ENCODE measurements at regions not wholly inside any gene's neighbourhood (a gene's known extent, or its start where the extent isn't known, plus 50 kb on each side); places are given as distances from the start of the nearest gene placed in this dataset.

GRCh38 chr12:47415054-47415453, 290.8 kb downstream of the RPAP3 start:
- DNase-seq (ENCODE audit: low read depth), result no peak
- Histone ChIP-seq H3K36me3 (ENCODE audit: control insufficient read depth, insufficient read depth, low read length) (no peaks in the 10 kb centered on the region), H3K4me3 (ENCODE audit: low read depth, low read length) (no peak overlapping the region), H3K27me3 (ENCODE audit: control insufficient read depth, insufficient read depth, low read length) (no peaks in the 10 kb centered on the region)
- TF ChIP-seq, protein P1, sequence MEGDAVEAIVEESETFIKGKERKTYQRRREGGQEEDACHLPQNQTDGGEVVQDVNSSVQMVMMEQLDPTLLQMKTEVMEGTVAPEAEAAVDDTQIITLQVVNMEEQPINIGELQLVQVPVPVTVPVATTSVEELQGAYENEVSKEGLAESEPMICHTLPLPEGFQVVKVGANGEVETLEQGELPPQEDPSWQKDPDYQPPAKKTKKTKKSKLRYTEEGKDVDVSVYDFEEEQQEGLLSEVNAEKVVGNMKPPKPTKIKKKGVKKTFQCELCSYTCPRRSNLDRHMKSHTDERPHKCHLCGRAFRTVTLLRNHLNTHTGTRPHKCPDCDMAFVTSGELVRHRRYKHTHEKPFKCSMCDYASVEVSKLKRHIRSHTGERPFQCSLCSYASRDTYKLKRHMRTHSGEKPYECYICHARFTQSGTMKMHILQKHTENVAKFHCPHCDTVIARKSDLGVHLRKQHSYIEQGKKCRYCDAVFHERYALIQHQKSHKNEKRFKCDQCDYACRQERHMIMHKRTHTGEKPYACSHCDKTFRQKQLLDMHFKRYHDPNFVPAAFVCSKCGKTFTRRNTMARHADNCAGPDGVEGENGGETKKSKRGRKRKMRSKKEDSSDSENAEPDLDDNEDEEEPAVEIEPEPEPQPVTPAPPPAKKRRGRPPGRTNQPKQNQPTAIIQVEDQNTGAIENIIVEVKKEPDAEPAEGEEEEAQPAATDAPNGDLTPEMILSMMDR (IDR thresholded peaks at IDR 0.05; ENCODE audit: insufficient read depth, low read length, poor library complexity, severe bottlenecking), result no peak

- Histone ChIP-seq H3K27me3 (ENCODE audit: control insufficient read depth, insufficient read depth, low read length) (no peaks in the 10 kb centered on the region), H3K36me3 (ENCODE audit: control insufficient read depth, insufficient read depth, low read length) (no peaks in the 10 kb centered on the region), H3K4me3 (ENCODE audit: low read depth, low read length) (no peak overlapping the region)
- no peak for DNase-seq (ENCODE audit: low read depth)
- TF ChIP-seq, protein P1 (IDR thresholded peaks at IDR 0.05; ENCODE audit: insufficient read depth, low read length, poor library complexity, severe bottlenecking), result no peak
Observed at GRCh38 chr12:47414511-47414910, 291.3 kb downstream of the RPAP3 start.

DNA sequence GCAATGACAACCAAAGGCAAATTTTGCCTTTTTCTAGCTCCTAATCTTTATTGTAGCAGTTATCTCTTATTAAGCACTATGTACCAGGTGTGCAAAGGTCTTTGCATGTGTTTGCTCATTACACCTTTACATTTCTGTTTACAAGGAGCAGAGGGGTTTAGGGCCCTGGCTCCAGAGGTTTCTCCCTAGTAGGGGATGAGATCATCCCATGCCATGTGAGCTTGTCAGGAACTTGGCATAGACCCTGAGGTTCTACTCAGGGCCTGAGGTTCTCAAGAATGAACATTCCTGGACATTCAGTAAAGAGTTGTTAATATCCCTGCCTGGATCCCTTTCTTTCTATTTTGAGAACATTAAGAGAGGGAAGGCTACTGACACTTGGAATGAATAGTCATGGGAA, 292.0 kb downstream of the RPAP3 start:
- DNase-seq (ENCODE audit: low read depth), result no peak
- Histone ChIP-seq H3K4me3 (ENCODE audit: low read depth, low read length) (no peak overlapping the region), H3K36me3 (ENCODE audit: control insufficient read depth, insufficient read depth, low read length) (no peaks in the 10 kb centered on the region), H3K27me3 (ENCODE audit: control insufficient read depth, insufficient read depth, low read length) (no peaks in the 10 kb centered on the region)
- TF ChIP-seq, protein P1 (IDR thresholded peaks at IDR 0.05; ENCODE audit: insufficient read depth, low read length, poor library complexity, severe bottlenecking), result no peak

GRCh38 chr12:47412601-47413236, 293.1 kb downstream of the RPAP3 start:
- no peak for DNase-seq (ENCODE audit: low read depth)
- TF ChIP-seq, protein P1 (IDR thresholded peaks at IDR 0.05; ENCODE audit: insufficient read depth, low read length, poor library complexity, severe bottlenecking), result no peak
- no peaks in the 10 kb centered on the region for H3K27me3 ChIP-seq (ENCODE audit: control insufficient read depth, insufficient read depth, low read length)
- no peaks in the 10 kb centered on the region for H3K36me3 ChIP-seq (ENCODE audit: control insufficient read depth, insufficient read depth, low read length)
- H3K4me3 ChIP-seq (ENCODE audit: low read depth, low read length), result no peak overlapping the region

DNA sequence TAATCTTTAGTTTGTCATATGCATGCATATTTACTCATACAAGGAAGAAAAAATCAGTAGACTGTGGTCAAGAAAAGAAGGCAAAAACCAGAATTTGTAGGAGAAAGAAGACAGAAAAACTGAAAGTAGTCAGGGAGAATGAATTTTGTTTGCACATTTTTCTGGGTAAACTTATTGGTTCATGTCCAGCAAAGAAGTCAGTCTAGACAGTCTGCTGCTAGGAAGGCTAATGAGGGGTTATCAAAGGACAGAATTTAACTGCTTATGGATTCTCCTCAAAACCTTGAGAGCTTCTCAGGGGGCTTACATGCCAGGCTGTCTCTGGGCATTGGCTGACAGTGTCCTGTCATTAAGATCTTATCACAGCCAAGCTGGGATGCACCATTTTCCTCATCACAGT, 293.9 kb downstream of the RPAP3 start:
- H3K4me3 ChIP-seq (ENCODE audit: low read depth, low read length), result no peak overlapping the region
- TF ChIP-seq, protein P1 (IDR thresholded peaks at IDR 0.05; ENCODE audit: insufficient read depth, low read length, poor library complexity, severe bottlenecking), result no peak
- no peak for DNase-seq (ENCODE audit: low read depth)

DNA sequence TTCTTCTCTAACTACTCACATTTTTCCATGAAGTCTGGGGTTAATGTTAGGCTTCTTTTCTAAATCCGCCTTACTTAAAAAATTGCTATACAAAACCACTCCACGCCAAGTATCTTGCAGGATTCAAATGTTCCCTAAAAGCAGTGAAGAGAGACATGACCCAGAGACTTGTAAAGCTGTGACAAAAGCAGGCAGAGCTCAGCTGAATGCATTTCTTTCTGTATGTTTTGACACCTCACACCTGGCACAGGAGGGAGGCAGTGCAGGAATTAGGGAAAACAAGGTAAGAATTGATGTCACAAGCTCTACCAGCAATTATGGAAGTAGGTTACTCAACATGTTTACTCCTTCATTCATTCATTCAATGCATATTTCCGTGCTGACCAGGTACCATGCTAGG, 295.0 kb downstream of the RPAP3 start:
- DNase-seq (ENCODE audit: low read depth), result no peak
- no peaks in the 10 kb centered on the region for H3K36me3 ChIP-seq (ENCODE audit: control insufficient read depth, insufficient read depth, low read length)
- no peak overlapping the region for H3K4me3 ChIP-seq (ENCODE audit: low read depth, low read length)
- TF ChIP-seq, protein P1 (IDR thresholded peaks at IDR 0.05; ENCODE audit: insufficient read depth, low read length, poor library complexity, severe bottlenecking), result no peak
- H3K27me3 ChIP-seq (ENCODE audit: control insufficient read depth, insufficient read depth, low read length), result no peaks in the 10 kb centered on the region

More for the DNA sequence above, 293.9 kb downstream of the RPAP3 start:
- Histone ChIP-seq H3K27me3 (ENCODE audit: control insufficient read depth, insufficient read depth, low read length) (no peaks in the 10 kb centered on the region), H3K36me3 (ENCODE audit: control insufficient read depth, insufficient read depth, low read length) (no peaks in the 10 kb centered on the region)
